C4-2B (cell line): ENCODE measurements at regions not wholly inside any gene's neighbourhood (a gene's known extent, or its start where the extent isn't known, plus 50 kb on each side); places are given as distances from the start of the nearest gene placed in this dataset.

ENCODE experiments used
- CTCF ChIP-seq: fragments of 450-650 bp; conservative IDR thresholded peaks from 2 replicates; pipeline ENCODE4 v1.5.1; 2017; ENCODE audit warnings: mild to moderate bottlenecking
- ZFX ChIP-seq: fragments of 450-650 bp; IDR thresholded peaks from 2 replicates; pipeline ENCODE4 v1.6.1; 2017

GRCh38 chr3:127404221-127405009, 116.6 kb upstream of the PRR20G start:
- no peak for TF ChIP-seq CTCF
- TF ChIP-seq ZFX: no peak
